ENCODE measurements at regions not wholly inside any gene's neighbourhood (a gene's known extent, or its start where the extent isn't known, plus 50 kb on each side); places are given as distances from the start of the nearest gene placed in this dataset.

DNA sequence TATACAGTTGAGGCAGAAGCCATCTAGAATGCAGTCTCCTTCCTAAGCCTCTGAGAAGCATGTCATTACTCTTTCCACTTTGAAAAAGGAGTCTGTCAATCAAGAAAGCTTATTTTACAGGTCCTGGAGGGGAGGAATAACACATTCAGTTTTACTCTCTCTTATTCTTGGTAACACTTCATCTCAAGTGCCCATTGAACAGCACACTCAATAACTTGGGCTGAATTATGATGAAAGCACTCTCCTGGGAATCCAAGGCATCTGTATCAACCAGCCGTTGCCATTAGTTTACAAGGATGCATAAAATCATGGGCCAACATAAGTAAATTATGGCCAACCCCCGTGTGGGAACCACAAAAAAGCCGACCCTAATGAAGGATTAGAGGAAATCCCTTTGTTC, 282.4 kb downstream of the C4orf33 start:
- no CpG with 5 or more reads among the region's 3 CpGs for WGBS (ENCODE audit: extremely low coverage, insufficient coverage, low lambda C conversion rate)
- Histone ChIP-seq H3K18ac (ENCODE audit: low read length) (no peak overlapping the region), H3K56ac (ENCODE audit: low read length) (no peak overlapping the region)

DNA sequence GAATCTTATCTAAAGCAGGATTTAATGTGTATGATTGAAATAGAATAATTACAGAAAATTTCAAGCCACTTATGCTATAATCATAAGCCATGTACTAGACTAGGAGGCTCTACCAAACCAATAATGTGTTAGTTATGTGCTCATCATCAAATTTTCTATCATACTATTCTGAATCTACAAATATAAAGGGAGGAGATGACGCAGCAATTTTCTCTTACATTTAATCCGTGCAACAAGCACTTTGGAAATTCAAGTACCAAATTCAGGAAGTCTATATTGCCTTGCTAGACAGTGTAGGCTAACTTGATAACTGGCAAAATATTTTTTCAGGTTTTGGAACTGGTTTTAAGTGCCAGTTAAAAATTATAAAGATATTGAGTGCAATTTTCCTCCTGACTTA, 283.5 kb downstream of the C4orf33 start:
- no peak overlapping the region for H3K9ac ChIP-seq (ENCODE audit: low read length)
- H3K4me1 ChIP-seq (ENCODE audit: control insufficient read depth, low read depth, low read length): no peaks in the 10 kb centered on the region
- H3K27ac ChIP-seq (ENCODE audit: low read depth, low read length): no peak overlapping the region
- no peaks in the 10 kb centered on the region for H3K79me1 ChIP-seq (ENCODE audit: low read length)
- H2BK5ac ChIP-seq (ENCODE audit: low read length): no peak overlapping the region
- no peak for DNase-seq
- H2AK5ac ChIP-seq (ENCODE audit: low read length): no peak overlapping the region
- H3K79me2 ChIP-seq (ENCODE audit: control insufficient read depth, insufficient read depth, low read length): no peaks in the 10 kb centered on the region
- H3K18ac ChIP-seq (ENCODE audit: low read length): no peak overlapping the region
- no peak overlapping the region for H3K4me3 ChIP-seq (ENCODE audit: low read length)
- no peak overlapping the region for H3K4me2 ChIP-seq (ENCODE audit: low read length)
- no peak overlapping the region for H4K5ac ChIP-seq (ENCODE audit: low read length)
- no peak overlapping the region for H3K23ac ChIP-seq (ENCODE audit: low read length)
- no peak overlapping the region for H4K8ac ChIP-seq (ENCODE audit: low read depth, low read length)
- H3K4ac ChIP-seq (ENCODE audit: low read depth, low read length): no peak overlapping the region
- no CpG with 5 or more reads among the region's 2 CpGs for WGBS (ENCODE audit: extremely low coverage, insufficient coverage, low lambda C conversion rate)
- H3K27me3 ChIP-seq (ENCODE audit: insufficient read depth, low read length, poor library complexity): no peaks in the 10 kb centered on the region
- H2BK120ac ChIP-seq (ENCODE audit: low read depth, low read length): no peak overlapping the region
- no peaks in the 10 kb centered on the region for H3K36me3 ChIP-seq (ENCODE audit: control insufficient read depth, insufficient read depth, low read length)
- H2BK15ac ChIP-seq (replicated peaks; ENCODE audit: low read depth): no peak overlapping the region
- H3K56ac ChIP-seq (ENCODE audit: low read length): no peak overlapping the region

More for the DNA sequence above, 282.4 kb downstream of the C4orf33 start:
- Histone ChIP-seq H2BK15ac (replicated peaks; ENCODE audit: low read depth) (no peak overlapping the region), H3K79me2 (ENCODE audit: control insufficient read depth, insufficient read depth, low read length) (no peaks in the 10 kb centered on the region), H2BK120ac (ENCODE audit: low read depth, low read length) (no peak overlapping the region), H4K8ac (ENCODE audit: low read depth, low read length) (no peak overlapping the region), H3K4ac (ENCODE audit: low read depth, low read length) (no peak overlapping the region), H3K36me3 (ENCODE audit: control insufficient read depth, insufficient read depth, low read length) (no peaks in the 10 kb centered on the region), H3K27me3 (ENCODE audit: insufficient read depth, low read length, poor library complexity) (no peaks in the 10 kb centered on the region), H2BK5ac (ENCODE audit: low read length) (no peak overlapping the region), H3K23ac (ENCODE audit: low read length) (no peak overlapping the region), H3K4me3 (ENCODE audit: low read length) (no peak overlapping the region), H4K5ac (ENCODE audit: low read length) (no peak overlapping the region), H3K9ac (ENCODE audit: low read length) (no peak overlapping the region), H3K27ac (ENCODE audit: low read depth, low read length) (no peak overlapping the region), H3K4me1 (ENCODE audit: control insufficient read depth, low read depth, low read length) (no peaks in the 10 kb centered on the region), H3K4me2 (ENCODE audit: low read length) (no peak overlapping the region), H2AK5ac (ENCODE audit: low read length) (no peak overlapping the region), H3K79me1 (ENCODE audit: low read length) (no peaks in the 10 kb centered on the region)
- DNase-seq: no peak

DNA sequence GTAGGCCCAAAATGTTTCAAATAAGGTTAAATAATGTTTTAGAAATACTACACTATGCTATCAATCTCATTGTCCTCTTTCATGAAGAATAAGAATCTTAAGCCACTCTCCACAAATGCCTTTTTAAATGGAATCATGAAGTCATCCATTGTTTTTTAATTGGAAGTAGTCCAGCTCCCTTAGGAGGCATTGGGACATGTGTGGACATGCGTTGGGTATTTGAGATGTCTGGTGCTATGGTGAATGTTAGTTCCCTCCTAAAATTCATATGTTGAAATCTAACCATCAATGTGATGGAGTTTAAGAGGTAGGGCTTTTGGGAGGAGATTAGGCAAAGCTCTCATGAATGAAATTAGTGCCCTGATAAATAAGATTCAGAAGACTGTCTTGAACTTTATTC, 289.0 kb downstream of the C4orf33 start:
- no peaks in the 10 kb centered on the region for H3K27me3 ChIP-seq (ENCODE audit: insufficient read depth, low read length, poor library complexity)
- no peak overlapping the region for H2AK5ac ChIP-seq (ENCODE audit: low read length)
- H3K4ac ChIP-seq (ENCODE audit: low read depth, low read length): no peak overlapping the region
- no peak overlapping the region for H3K56ac ChIP-seq (ENCODE audit: low read length)
- no peak overlapping the region for H3K9ac ChIP-seq (ENCODE audit: low read length)
- no peak overlapping the region for H3K4me2 ChIP-seq (ENCODE audit: low read length)
- no CpG with 5 or more reads among the region's 1 CpG for WGBS (ENCODE audit: extremely low coverage, insufficient coverage, low lambda C conversion rate)
- no peak overlapping the region for H2BK15ac ChIP-seq (replicated peaks; ENCODE audit: low read depth)
- no peak overlapping the region for H3K4me3 ChIP-seq (ENCODE audit: low read length)
- H4K8ac ChIP-seq (ENCODE audit: low read depth, low read length): no peak overlapping the region
- H3K4me1 ChIP-seq (ENCODE audit: control insufficient read depth, low read depth, low read length): no peaks in the 10 kb centered on the region
- H3K18ac ChIP-seq (ENCODE audit: low read length): no peak overlapping the region
- no peak overlapping the region for H2BK120ac ChIP-seq (ENCODE audit: low read depth, low read length)
- DNase-seq: no peak
- no peaks in the 10 kb centered on the region for H3K79me1 ChIP-seq (ENCODE audit: low read length)
- no peak overlapping the region for H3K27ac ChIP-seq (ENCODE audit: low read depth, low read length)
- H2BK5ac ChIP-seq (ENCODE audit: low read length): no peak overlapping the region
- no peaks in the 10 kb centered on the region for H3K79me2 ChIP-seq (ENCODE audit: control insufficient read depth, insufficient read depth, low read length)
- no peak overlapping the region for H3K23ac ChIP-seq (ENCODE audit: low read length)
- no peaks in the 10 kb centered on the region for H3K36me3 ChIP-seq (ENCODE audit: control insufficient read depth, insufficient read depth, low read length)
- no peak overlapping the region for H4K5ac ChIP-seq (ENCODE audit: low read length)

DNA sequence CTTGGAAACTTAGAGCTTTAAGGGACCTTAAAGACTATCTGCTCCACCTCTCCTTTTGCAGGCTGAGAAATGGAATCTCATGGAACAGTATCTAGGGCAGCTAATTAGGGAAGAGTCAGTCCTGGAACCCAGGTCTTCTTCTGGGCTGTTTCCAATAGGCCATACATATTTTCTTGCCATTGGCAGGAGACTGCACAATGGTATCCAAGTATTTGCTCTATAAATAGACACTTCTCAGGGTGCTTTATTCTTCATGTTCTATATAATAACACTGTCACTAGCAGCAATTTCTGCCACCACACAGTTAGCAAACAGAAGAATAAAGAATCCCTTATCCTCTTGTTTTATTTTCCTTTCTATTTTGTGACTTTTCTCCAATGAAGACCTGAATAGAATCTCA, 291.7 kb downstream of the C4orf33 start:
- Histone ChIP-seq H2AK5ac (ENCODE audit: low read length) (no peak overlapping the region), H3K27ac (ENCODE audit: low read depth, low read length) (no peak overlapping the region), H3K4me2 (ENCODE audit: low read length) (no peak overlapping the region), H3K27me3 (ENCODE audit: insufficient read depth, low read length, poor library complexity) (no peaks in the 10 kb centered on the region), H2BK5ac (ENCODE audit: low read length) (no peak overlapping the region), H3K9ac (ENCODE audit: low read length) (no peak overlapping the region), H3K56ac (ENCODE audit: low read length) (no peak overlapping the region), H3K79me1 (ENCODE audit: low read length) (no peaks in the 10 kb centered on the region), H3K23ac (ENCODE audit: low read length) (no peak overlapping the region), H4K5ac (ENCODE audit: low read length) (no peak overlapping the region), H2BK120ac (ENCODE audit: low read depth, low read length) (no peak overlapping the region), H2BK15ac (replicated peaks; ENCODE audit: low read depth) (no peak overlapping the region), H3K36me3 (ENCODE audit: control insufficient read depth, insufficient read depth, low read length) (no peaks in the 10 kb centered on the region), H4K8ac (ENCODE audit: low read depth, low read length) (no peak overlapping the region), H3K4me3 (ENCODE audit: low read length) (no peak overlapping the region), H3K18ac (ENCODE audit: low read length) (no peak overlapping the region), H3K4me1 (ENCODE audit: control insufficient read depth, low read depth, low read length) (no peaks in the 10 kb centered on the region), H3K4ac (ENCODE audit: low read depth, low read length) (no peak overlapping the region), H3K79me2 (ENCODE audit: control insufficient read depth, insufficient read depth, low read length) (no peaks in the 10 kb centered on the region)
- no peak for DNase-seq

DNA sequence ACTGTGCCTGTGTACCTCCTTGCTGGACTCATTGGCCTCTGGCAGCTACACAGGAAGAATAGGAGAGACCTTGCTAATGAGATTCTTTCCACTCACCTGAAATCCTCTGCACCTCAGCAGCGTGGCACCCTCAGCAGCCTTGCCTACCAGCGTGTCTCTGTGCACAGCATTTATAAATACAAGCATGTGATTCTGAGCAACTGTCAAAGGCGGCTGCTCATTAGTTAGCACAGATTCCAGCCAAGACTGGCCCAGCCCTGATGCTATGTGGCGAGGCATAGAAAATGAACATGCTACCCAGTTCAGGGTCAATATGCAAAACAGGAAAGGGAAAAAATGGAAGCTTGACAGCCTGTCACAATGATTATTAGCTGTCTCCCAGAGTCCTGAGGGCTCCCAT, 298.0 kb downstream of the C4orf33 start:
- Histone ChIP-seq H3K56ac (ENCODE audit: low read length) (no peak overlapping the region), H3K4me1 (ENCODE audit: control insufficient read depth, low read depth, low read length) (no peaks in the 10 kb centered on the region), H3K36me3 (ENCODE audit: control insufficient read depth, insufficient read depth, low read length) (no peaks in the 10 kb centered on the region), H3K79me2 (ENCODE audit: control insufficient read depth, insufficient read depth, low read length) (no peaks in the 10 kb centered on the region), H3K27me3 (ENCODE audit: insufficient read depth, low read length, poor library complexity) (no peaks in the 10 kb centered on the region), H2BK120ac (ENCODE audit: low read depth, low read length) (no peak overlapping the region), H3K4me2 (ENCODE audit: low read length) (no peak overlapping the region), H3K27ac (ENCODE audit: low read depth, low read length) (no peak overlapping the region), H3K9ac (ENCODE audit: low read length) (no peak overlapping the region), H2BK15ac (replicated peaks; ENCODE audit: low read depth) (no peak overlapping the region), H2BK5ac (ENCODE audit: low read length) (no peak overlapping the region), H3K4me3 (ENCODE audit: low read length) (no peak overlapping the region), H3K18ac (ENCODE audit: low read length) (no peak overlapping the region), H4K8ac (ENCODE audit: low read depth, low read length) (no peak overlapping the region), H3K4ac (ENCODE audit: low read depth, low read length) (no peak overlapping the region), H3K23ac (ENCODE audit: low read length) (no peak overlapping the region), H4K5ac (ENCODE audit: low read length) (no peak overlapping the region), H3K79me1 (ENCODE audit: low read length) (no peaks in the 10 kb centered on the region), H2AK5ac (ENCODE audit: low read length) (no peak overlapping the region)
- no CpG with 5 or more reads among the region's 4 CpGs for WGBS (ENCODE audit: extremely low coverage, insufficient coverage, low lambda C conversion rate)
- no peak for DNase-seq

DNA sequence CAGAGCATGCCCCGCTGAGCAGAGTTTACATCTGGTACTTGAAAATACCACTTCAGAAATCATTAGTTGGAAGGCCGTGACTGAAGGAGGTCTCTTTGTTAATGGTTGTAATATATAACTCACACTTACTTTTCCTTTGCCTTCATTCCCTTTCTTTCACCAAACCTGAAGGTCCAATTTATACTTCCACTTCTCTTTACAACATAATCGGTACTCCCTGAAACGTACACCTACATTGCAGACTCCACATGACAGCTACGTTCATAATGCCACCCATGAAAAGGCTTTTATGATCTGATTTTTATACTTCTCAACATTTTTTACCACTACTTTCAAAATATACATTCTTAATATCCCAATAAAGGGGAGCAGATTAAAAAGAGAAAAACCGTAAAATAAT, 298.7 kb downstream of the C4orf33 start:
- Histone ChIP-seq H3K27me3 (ENCODE audit: insufficient read depth, low read length, poor library complexity) (no peaks in the 10 kb centered on the region), H2BK5ac (ENCODE audit: low read length) (no peak overlapping the region), H3K4ac (ENCODE audit: low read depth, low read length) (no peak overlapping the region), H3K4me3 (ENCODE audit: low read length) (no peak overlapping the region), H4K8ac (ENCODE audit: low read depth, low read length) (no peak overlapping the region), H3K27ac (ENCODE audit: low read depth, low read length) (no peak overlapping the region), H3K79me2 (ENCODE audit: control insufficient read depth, insufficient read depth, low read length) (no peaks in the 10 kb centered on the region), H2BK15ac (replicated peaks; ENCODE audit: low read depth) (no peak overlapping the region), H3K79me1 (ENCODE audit: low read length) (no peaks in the 10 kb centered on the region), H3K4me2 (ENCODE audit: low read length) (no peak overlapping the region), H3K36me3 (ENCODE audit: control insufficient read depth, insufficient read depth, low read length) (no peaks in the 10 kb centered on the region), H2BK120ac (ENCODE audit: low read depth, low read length) (no peak overlapping the region), H3K4me1 (ENCODE audit: control insufficient read depth, low read depth, low read length) (no peaks in the 10 kb centered on the region), H3K18ac (ENCODE audit: low read length) (no peak overlapping the region), H4K5ac (ENCODE audit: low read length) (no peak overlapping the region), H3K23ac (ENCODE audit: low read length) (no peak overlapping the region), H2AK5ac (ENCODE audit: low read length) (no peak overlapping the region), H3K9ac (ENCODE audit: low read length) (no peak overlapping the region), H3K56ac (ENCODE audit: low read length) (no peak overlapping the region)
- WGBS (ENCODE audit: extremely low coverage, insufficient coverage, low lambda C conversion rate): 100% methylated on average over 2 of the region's 6 CpGs
- no peak for DNase-seq
